Activated CD4-positive, alpha-beta T cell treated with anti-CD3 and anti-CD28 coated beads, Interleukin-2, Interleukin-4, amounts not matched to agents 100 ng/mL and 50 ng/mL, durations not matched to agents 16 hours and 8 hours (primary cell): ENCODE measurements at regions not wholly inside any gene's neighbourhood (a gene's known extent, or its start where the extent isn't known, plus 50 kb on each side); places are given as distances from the start of the nearest gene placed in this dataset.
A peak's percentile ranks its signal among the peaks of the same experiment; 100 is the strongest.
"Not testable (repeated sequence)": the region's sequence is repeated elsewhere in the genome, so short reads cannot be mapped to it uniquely, and the experiment has no call there.

ENCODE experiments used
- DNase-seq: peaks from one replicate; pipeline ENCODE4 v3.0.0-alpha.2; 2020; ENCODE audit warnings: low spot score

- not testable (repeated sequence) for DNase-seq
These were observed 561.4 kb upstream of the CHAC2 start for GRCh38 chr2:53206226-53206625.

DNA sequence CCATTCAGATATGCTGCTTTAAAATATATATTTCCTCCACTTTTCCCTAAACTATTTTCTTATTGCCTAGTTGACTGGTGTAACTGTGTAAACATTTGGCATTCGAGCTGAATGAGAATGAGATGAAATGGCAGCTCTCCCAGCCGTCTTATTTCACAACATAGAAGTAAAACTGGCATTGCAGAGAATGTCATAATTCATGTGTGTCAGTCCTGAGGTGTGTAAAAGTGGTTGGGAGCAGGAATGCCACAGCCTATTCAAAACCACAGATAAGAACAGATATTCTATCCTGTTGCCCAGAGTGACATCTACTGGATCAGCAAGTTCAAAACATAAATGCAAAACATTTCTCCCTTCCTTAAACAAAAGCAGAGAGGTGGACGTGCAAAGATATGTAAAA lies 565.5 kb upstream of the CHAC2 start:
- DNase-seq: no peak

GRCh38 chr2:53200072-53200471 lies 567.5 kb upstream of the CHAC2 start:
- DNase-seq: no peak

DNA sequence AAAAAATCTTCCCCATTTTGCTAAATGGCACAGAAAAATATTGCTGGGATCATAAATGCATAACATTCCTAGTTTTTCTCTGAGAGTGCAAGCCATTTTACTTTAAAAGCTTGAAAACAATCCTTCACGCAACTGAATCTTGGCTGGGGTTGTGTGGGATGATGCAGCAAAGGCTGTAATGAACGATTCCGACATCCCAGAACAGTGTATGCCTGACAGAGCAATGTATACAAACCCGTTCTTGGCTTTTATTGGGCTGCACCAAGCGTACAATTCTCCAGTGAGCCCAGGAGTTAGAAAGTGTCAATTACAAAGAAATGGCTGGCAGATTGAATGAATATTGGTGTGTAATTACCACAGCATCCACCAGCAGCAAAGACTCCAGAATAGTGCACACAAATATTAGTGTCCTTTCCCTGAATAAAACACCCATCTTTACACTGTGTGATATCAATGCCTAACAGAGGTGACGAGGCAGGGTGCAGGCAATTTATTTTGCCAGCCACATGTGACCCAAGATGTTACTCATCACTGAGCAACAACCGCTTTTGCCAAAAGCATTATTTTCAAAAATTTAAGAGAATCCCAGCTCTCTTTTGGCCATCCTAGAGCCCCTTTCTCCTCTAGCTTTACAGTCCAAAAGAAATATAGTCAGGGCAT lies 578.6 kb upstream of the CHAC2 start:
- DNase-seq: no peak

- no peak for DNase-seq
These were observed 584.0 kb upstream of the CHAC2 start for GRCh38 chr2:53183581-53183980.

GRCh38 chr2:53182601-53183000 lies 585.0 kb upstream of the CHAC2 start:
- no peak for DNase-seq

GRCh38 chr2:53181759-53182158 lies 585.8 kb upstream of the CHAC2 start:
- DNase-seq: no peak

DNA sequence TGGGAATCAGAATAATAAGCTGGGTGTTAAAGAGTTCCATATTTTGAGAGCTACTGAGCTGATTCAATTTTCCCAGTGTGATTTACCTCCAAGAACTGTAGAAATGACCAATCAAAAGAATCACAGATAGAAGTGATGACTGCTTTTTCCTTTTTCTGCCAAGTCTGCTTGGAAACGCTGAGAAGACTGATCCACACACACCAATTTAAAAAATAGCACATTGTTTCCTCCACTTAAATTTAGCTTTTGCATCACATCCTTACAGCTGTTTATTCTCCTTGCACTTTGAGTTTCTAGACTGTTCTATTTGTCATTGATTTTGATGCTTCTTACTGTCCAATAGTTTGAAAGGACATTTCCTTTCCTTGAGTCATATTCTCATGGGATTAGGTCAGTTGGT lies 590.3 kb upstream of the CHAC2 start:
- DNase-seq: no peak

DNA sequence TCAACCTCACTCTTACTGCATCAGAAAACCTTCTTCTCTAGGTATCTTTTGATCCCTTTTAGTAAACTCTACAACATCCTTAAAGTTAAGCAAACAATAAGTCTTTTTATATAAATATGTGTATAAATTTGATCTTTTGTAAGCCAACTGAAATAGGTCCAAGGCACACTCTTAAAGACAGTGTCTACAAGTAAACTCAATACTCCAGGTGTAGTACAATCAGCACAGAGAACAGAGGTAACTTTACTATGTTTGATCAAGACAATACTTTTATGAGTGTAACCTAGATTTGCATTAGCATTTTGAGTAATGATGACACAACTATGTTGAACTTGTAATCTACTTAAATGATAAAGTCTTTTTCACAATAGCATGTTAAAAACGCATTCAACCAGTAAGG lies 593.1 kb upstream of the CHAC2 start:
- DNase-seq: no peak

DNA sequence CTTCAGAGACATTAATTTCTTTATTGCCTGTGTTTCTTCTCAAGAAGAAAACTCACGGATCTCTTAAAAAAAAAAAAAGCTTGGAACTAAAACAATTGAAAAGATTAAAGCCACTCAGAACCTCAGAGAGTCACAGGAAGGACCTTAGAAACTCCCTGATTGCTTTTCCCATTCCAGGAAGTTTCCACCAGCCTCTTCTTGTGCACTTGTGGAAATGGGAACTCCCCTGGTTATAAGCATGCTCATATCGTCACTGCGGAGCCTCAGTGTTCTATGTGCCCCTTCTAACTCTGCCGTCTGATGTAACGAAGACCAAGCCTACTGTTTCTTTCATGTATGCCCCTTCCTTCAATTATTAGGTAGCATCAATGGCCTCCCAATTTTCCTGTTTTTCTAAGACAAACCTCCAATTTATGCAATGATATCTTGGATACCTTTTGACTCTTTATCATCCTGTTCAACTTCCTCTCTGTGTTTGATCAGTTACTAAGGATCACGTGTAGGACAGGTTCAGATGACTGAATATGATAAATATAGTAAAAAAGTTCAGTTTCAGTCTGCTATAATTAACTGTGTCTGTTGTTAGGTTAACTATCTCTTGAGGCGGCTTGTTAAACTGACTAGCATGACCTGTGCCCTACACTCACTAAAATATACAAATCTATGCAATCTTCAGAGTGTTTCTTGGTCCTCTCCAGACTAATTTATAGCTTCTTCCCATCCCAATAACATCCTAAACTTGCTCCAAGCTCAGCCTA lies 593.7 kb upstream of the CHAC2 start:
- no peak for DNase-seq

GRCh38 chr2:53173091-53173490 lies 594.5 kb upstream of the CHAC2 start:
- no peak for DNase-seq

DNA sequence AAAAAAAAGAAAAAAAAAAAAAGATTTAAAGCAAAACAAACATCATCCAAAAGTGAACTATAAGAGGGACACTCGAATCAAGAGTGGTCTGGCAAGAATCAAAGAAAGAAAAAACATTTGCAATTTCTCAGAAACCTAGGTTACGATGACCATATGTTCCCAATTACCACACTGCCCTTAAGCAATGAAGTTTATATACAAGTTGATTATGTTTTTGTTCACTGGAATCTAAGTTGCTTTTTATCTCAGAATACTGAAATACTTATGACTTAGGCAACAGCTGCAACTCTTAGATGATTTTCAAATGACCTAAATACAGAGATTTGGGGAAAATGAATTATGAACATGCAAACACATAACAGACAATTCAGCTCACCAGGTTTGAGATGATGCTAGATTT lies 597.1 kb upstream of the CHAC2 start:
- DNase-seq: no peak

DNA sequence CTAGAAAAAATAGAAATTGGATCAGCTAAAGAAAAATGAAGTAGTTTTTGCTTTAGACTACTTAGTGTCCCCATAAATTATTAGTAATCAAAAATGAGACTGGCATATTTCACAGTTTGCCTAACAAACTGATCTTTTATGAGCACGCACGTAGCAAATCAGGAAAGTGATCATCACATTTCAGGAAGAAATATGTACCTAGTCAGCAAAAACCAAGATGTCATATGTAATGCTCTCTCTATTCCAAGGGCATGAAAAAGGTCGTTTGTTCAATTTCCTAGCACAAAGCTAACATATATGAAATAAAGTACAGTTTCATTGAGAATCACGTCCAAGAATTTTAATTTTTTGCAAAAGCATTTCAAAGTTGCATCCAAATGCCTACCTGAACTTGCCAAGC lies 600.4 kb upstream of the CHAC2 start:
- no peak for DNase-seq

- DNase-seq: no peak
These were observed 617.5 kb upstream of the CHAC2 start for GRCh38 chr2:53150146-53150545.

DNA sequence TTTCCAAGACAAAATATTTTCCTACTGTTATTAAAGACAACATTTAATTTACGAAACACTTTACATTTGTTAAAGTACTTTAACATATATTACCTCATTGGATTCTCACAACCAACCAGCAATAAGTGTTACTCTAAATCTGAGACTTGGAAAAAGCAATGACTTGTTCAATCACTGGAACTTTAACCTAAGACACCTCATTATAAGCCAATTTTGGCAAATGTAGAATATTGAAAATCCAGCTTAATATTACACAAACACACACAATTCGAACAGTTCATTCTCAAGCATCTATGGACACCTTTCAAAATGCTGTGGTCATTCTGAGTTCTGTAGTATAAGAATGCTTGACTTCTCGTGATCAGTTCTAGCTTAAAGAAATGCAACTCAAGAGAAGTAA lies 619.4 kb upstream of the CHAC2 start:
- DNase-seq: no peak

DNA sequence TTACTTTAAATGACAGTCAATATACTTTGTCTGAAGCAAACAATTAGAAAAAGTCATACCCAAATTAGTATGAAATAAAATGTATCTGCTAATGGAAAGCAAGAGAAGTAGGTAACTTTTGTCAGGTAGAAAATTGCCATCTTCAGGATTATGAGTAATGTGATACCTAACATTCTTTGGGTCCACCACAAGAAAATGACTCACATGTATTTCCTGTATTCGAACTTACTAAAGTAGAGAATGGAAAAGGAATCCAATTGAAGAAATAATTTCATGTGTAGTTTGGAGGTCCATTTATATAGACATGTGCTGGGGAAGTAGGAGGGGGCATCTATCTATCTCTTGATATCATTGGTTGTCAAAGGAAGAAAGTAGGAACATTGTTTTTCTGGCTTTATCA lies 636.2 kb upstream of the CHAC2 start:
- DNase-seq: peak; percentile 35

DNA sequence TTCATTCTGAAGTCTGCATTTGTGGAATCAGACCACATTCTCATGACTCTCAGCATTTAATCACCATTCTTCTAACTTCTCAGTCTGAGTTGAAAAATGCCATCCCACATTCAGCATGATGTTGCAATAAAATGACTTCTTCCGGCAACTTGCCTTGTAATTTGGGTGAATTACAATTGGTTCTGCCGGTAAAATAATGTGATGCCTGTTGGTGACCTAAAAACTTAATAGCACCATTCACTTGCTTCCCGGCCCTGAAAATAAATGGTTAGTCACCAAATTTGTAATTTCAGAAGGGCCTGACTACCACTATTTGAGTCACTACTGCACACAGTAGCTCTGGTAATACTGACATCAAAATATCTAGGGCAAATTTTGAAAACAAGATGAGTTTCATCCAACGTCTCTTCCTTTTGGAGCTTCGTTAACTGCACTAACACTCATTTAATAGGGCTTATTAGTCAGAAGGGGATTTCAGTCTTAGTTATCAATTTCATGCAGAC lies 637.1 kb upstream of the CHAC2 start:
- DNase-seq: peak; percentile 66

- no peak for DNase-seq
These were observed 637.8 kb upstream of the CHAC2 start for GRCh38 chr2:53129851-53130250.

- no peak for DNase-seq
These were observed 640.4 kb upstream of the CHAC2 start for GRCh38 chr2:53127061-53127650.

DNA sequence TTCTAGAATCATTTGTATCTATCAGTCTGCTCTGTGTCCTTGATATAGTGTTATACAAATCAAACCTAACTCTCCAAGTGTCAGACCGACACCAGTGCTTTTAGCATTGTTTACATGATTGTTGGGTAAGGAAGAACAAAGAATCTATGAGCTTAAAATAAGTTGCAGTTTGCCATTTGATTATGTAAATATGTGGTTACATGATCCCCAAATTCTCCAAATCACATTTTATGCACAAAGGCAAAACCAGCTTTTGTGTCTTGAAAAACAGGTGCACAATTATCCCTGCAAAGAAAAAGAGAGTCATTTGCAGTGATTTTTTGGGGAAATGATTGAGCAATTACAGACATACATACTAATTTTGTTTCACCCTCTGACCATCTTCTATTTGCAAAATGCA lies 652.6 kb upstream of the CHAC2 start:
- no peak for DNase-seq

- no peak for DNase-seq
These were observed 653.0 kb upstream of the CHAC2 start for GRCh38 chr2:53114582-53114981.

DNA sequence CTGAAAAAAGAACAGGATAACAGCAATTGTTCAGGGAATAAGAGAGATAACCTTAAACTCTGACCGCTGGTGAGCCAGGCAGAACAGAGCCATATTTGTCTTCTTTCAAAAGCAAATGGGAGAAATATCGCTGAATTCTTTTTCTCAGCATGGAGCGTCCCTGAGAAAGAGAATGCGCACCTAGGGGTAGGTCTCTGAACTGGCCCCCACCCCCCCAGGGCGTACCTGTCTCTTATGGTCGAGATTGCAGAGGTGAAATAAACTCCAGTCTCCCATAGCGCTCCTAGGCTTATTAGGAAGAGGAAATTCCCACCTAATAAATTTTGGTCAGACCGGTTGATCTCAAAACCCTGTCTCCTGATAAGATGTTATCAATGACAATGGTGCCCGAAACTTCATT lies 655.2 kb upstream of the CHAC2 start:
- DNase-seq: not testable (repeated sequence)

- DNase-seq: no peak
These were observed 656.2 kb upstream of the CHAC2 start for GRCh38 chr2:53111406-53111805.
